GM23248 (cell line): ENCODE measurements at regions not wholly inside any gene's neighbourhood (a gene's known extent, or its start where the extent isn't known, plus 50 kb on each side); places are given as distances from the start of the nearest gene placed in this dataset.

ENCODE experiments used
- DNase-seq: peaks from one replicate; pipeline ENCODE4 v3.0.0-alpha.2; 2015
- H2AFZ ChIP-seq: fragments of 200-600 bp; sonication (generic); 2 replicates; pipeline ENCODE4 v1.6.1; 2016; ENCODE audit warnings: antibody characterized with exemption
- H3F3A ChIP-seq: fragments of 200-600 bp; sonication (generic); 2 replicates; pipeline ENCODE4 v1.6.1; 2016; ENCODE audit warnings: mild to moderate bottlenecking, antibody characterized with exemption, mixed run types; ENCODE audit not compliant: insufficient read depth
- H3K27ac ChIP-seq: fragments of 200-600 bp; sonication (generic); 2 replicates; pipeline ENCODE4 v1.5.1; 2016; ENCODE audit warnings: mild to moderate bottlenecking
- H3K27me3 ChIP-seq: fragments of 200-600 bp; sonication (generic); replicated peaks from 2 replicates; pipeline ENCODE4 v1.6.1; 2016; ENCODE audit warnings: mild to moderate bottlenecking; ENCODE audit not compliant: insufficient read depth
- H3K36me3 ChIP-seq: fragments of 200-600 bp; sonication (generic); 2 replicates; pipeline ENCODE4 v1.6.1; 2016; ENCODE audit warnings: low read depth, mild to moderate bottlenecking
- H3K4me1 ChIP-seq: fragments of 200-600 bp; sonication (generic); 2 replicates; pipeline ENCODE4 v1.6.1; 2016; ENCODE audit warnings: mild to moderate bottlenecking; ENCODE audit not compliant: insufficient read depth
- H3K4me2 ChIP-seq: fragments of 200-600 bp; sonication (generic); one replicate; pipeline ENCODE4 v1.6.1; 2016; ENCODE audit warnings: mild to moderate bottlenecking; ENCODE audit not compliant: unreplicated experiment
- H3K4me3 ChIP-seq: fragments of 200-600 bp; sonication (generic); 2 replicates; pipeline ENCODE4 v1.5.1; 2016; ENCODE audit warnings: mild to moderate bottlenecking
- H3K79me2 ChIP-seq: fragments of 200-600 bp; sonication (generic); 2 replicates; pipeline ENCODE4 v1.6.1; 2016; ENCODE audit warnings: mild to moderate bottlenecking; ENCODE audit not compliant: insufficient read depth
- H3K9ac ChIP-seq: fragments of 200-600 bp; sonication (generic); 2 replicates; pipeline ENCODE4 v1.6.1; 2016; ENCODE audit warnings: mild to moderate bottlenecking
- H3K9me2 ChIP-seq: fragments of 200-600 bp; sonication (generic); 2 replicates; pipeline ENCODE4 v1.6.1; 2016; ENCODE audit warnings: mixed run types, mild to moderate bottlenecking, moderate library complexity; ENCODE audit not compliant: insufficient read depth
- H3K9me3 ChIP-seq: fragments of 200-600 bp; sonication (generic); one replicate; pipeline ENCODE4 v1.6.1; 2017; ENCODE audit warnings: low read depth
- H4K20me1 ChIP-seq: fragments of 200-600 bp; sonication (generic); 2 replicates; pipeline ENCODE4 v1.6.0; 2016; ENCODE audit not compliant: insufficient read depth
- EZH2 ChIP-seq: fragments of 200-600 bp; sonication (generic); IDR thresholded peaks from 2 replicates; pipeline ENCODE4 v1.6.1; 2018; ENCODE audit warnings: antibody characterized with exemption, mild to moderate bottlenecking; ENCODE audit not compliant: insufficient read depth, poor library complexity, severe bottlenecking
- EZH2phosphoT487 ChIP-seq: fragments of 200-600 bp; sonication (generic); IDR thresholded peaks from 2 replicates; pipeline ENCODE4 v1.6.1; 2018; ENCODE audit warnings: antibody characterized with exemption, moderate library complexity, mild to moderate bottlenecking, low read depth; ENCODE audit not compliant: insufficient read depth
- WGBS, 2 experiments: methylation state at CpG; one replicate each; pipeline ENCODE4 v1.1.6; 2015 to 2017; ENCODE audit warnings: low lambda C conversion rate in 2 of 2, low coverage in 1 of 2; ENCODE audit errors: missing lambda C conversion rate in 2 of 2; 5-methylcytosine and 5-hydroxymethylcytosine counted together
- in situ Hi-C: fragments of 300-500 bp; cut with MboI; formaldehyde crosslinking; loops from 2 replicates; pipeline ENCODE4 v1.15.0; 2020

DNA sequence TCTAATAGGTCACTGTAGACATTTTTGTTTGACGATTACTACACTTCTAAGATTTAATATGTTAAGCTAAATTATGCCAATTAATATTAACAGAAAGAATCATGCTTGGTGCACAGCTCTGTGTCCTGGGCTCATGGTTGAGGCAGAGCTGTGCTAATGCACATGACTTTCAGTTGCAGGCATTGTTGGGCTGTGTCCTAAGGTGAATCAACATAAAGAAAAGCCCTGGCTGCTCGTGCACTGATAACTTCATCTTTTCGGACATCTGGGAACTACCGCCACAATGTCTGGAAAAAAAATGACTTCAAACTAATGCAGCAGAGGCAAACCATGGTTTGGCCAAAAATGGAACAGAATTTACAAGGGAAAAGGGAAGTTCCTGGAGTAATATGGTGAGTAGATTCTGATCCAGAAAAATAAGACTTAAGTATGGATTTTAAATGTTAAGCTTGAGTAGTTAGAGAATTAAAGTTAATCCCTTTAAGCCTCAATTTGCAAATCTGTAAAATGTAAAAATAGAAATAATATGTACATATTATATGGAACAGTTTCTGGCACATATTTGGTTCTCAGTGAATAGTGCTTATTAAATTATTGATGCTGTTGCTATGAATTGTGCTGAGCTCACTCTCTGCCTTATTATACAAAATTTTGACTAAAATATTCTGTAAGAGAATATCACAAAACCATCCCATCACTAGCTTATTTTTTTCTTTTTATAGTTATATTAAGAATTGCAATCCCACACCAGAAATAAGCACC, 186.1 kb downstream of the BRINP2 start:
- TF ChIP-seq EZH2, result no peak
- TF ChIP-seq EZH2phosphoT487, result no peak
- Histone ChIP-seq H3K9me2 (no peaks in the 10 kb centered on the region), H3K4me2 (no peak overlapping the region), H3K9me3 (no peaks in the 10 kb centered on the region), H2AFZ (no peak overlapping the region), H3K4me1 (no peaks in the 10 kb centered on the region), H3K79me2 (no peaks in the 10 kb centered on the region), H3K4me3 (no peak overlapping the region), H3K27ac (no peak overlapping the region), H3K36me3 (no peaks in the 10 kb centered on the region), H3K9ac (no peak overlapping the region), H3F3A (no peaks in the 10 kb centered on the region), H3K27me3 (peaks cover 9% of the 10 kb centered on the region; the same call in 1 of the 2 replicates), H4K20me1 (no peaks in the 10 kb centered on the region)
- WGBS, 2 experiments, result 68 to 70% methylated on average over 4 of the region's 4 CpGs
- in situ Hi-C loops, result loop anchor here (25.0 kb wide), 1 partner anchor 445 kb away; no protein-coding TSS in a partner anchor
- no peak for DNase-seq

- Histone ChIP-seq H3K79me2 (no peaks in the 10 kb centered on the region), H3K9me3 (no peaks in the 10 kb centered on the region), H3K27me3 (peaks cover 9% of the 10 kb centered on the region; the same call in 1 of the 2 replicates), H3K4me3 (no peak overlapping the region), H3K9me2 (no peaks in the 10 kb centered on the region), H3K4me1 (no peaks in the 10 kb centered on the region), H3K27ac (no peak overlapping the region), H3K36me3 (no peaks in the 10 kb centered on the region), H3K4me2 (no peak overlapping the region), H4K20me1 (no peaks in the 10 kb centered on the region), H3K9ac (no peak overlapping the region), H3F3A (no peaks in the 10 kb centered on the region), H2AFZ (no peak overlapping the region)
- DNase-seq, result peak; percentile 55
- 2 to 9% methylated on average over 2 of the region's 2 CpGs for WGBS, 2 experiments
- TF ChIP-seq EZH2, result no peak
- no peak for TF ChIP-seq EZH2phosphoT487
- in situ Hi-C loops, result loop anchor here (25.0 kb wide), 1 partner anchor 443 kb away; no protein-coding TSS in a partner anchor
Measured at GRCh38 chr1:177355575-177355974, 184.8 kb downstream of the BRINP2 start.

DNA sequence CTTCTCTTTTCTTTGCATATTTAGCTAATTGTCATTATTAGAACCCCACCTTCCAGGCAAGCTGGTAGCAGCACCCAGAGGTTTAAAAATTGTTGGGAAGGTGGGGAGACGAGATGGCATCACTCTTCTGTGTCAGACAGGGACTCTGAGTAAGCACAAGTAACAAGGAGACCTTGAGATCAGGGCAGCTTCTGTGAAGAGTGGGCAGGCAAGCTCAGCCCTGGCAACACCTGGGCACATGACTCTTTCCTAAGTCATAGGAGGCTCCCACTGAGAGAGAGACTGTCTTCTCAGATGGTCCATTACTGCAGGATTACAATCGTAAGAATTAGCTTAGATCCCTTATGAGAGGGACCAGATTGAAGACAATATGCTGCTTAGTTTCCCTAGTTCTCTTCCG, 183.5 kb downstream of the BRINP2 start:
- no peaks in the 10 kb centered on the region for H4K20me1 ChIP-seq
- no peak overlapping the region for H3K9ac ChIP-seq
- no peak overlapping the region for H3K4me3 ChIP-seq
- TF ChIP-seq EZH2phosphoT487, result no peak
- no peak for TF ChIP-seq EZH2
- H2AFZ ChIP-seq, result no peak overlapping the region
- 42 to 43% methylated on average over 3 of the region's 3 CpGs for WGBS, 2 experiments
- H3K9me2 ChIP-seq, result no peaks in the 10 kb centered on the region
- peaks cover 9% of the 10 kb centered on the region for H3K27me3 ChIP-seq
- H3K27ac ChIP-seq, result no peak overlapping the region
- H3K9me3 ChIP-seq, result no peaks in the 10 kb centered on the region
- H3F3A ChIP-seq, result no peaks in the 10 kb centered on the region
- in situ Hi-C loops, result loop anchor here (25.0 kb wide), 1 partner anchor 442 kb away; no protein-coding TSS in a partner anchor
- no peak overlapping the region for H3K4me2 ChIP-seq
- no peaks in the 10 kb centered on the region for H3K4me1 ChIP-seq
- no peaks in the 10 kb centered on the region for H3K36me3 ChIP-seq
- H3K79me2 ChIP-seq, result no peaks in the 10 kb centered on the region
- DNase-seq, result peak; percentile 8

GRCh38 chr1:177351361-177352108, 180.8 kb downstream of the BRINP2 start:
- no peak overlapping the region for H2AFZ ChIP-seq
- no peak for DNase-seq

More at GRCh38 chr1:177351361-177352108, 180.8 kb downstream of the BRINP2 start:
- no peaks in the 10 kb centered on the region for H3F3A ChIP-seq
- WGBS, 2 experiments, result 60 to 68% methylated on average over 6 of the region's 6 CpGs
- H3K9me2 ChIP-seq, result no peaks in the 10 kb centered on the region
- H4K20me1 ChIP-seq, result no peaks in the 10 kb centered on the region
- no peaks in the 10 kb centered on the region for H3K36me3 ChIP-seq
- H3K27me3 ChIP-seq, result no peaks in the 10 kb centered on the region; the same call in none of the 2 replicates
- H3K9ac ChIP-seq, result no peak overlapping the region
- H3K4me3 ChIP-seq, result no peak overlapping the region
- H3K4me1 ChIP-seq, result no peaks in the 10 kb centered on the region
- no peak overlapping the region for H3K4me2 ChIP-seq
- no peak overlapping the region for H3K27ac ChIP-seq
- TF ChIP-seq EZH2phosphoT487 (no peak), EZH2 (no peak)
- no peaks in the 10 kb centered on the region for H3K9me3 ChIP-seq
- no peaks in the 10 kb centered on the region for H3K79me2 ChIP-seq
- in situ Hi-C loops, result loop anchor here (25.0 kb wide), 1 partner anchor 439 kb away; no protein-coding TSS in a partner anchor
